ENCODE measurements at regions not wholly inside any gene's neighbourhood (a gene's known extent, or its start where the extent isn't known, plus 50 kb on each side); places are given as distances from the start of the nearest gene placed in this dataset.

DNA sequence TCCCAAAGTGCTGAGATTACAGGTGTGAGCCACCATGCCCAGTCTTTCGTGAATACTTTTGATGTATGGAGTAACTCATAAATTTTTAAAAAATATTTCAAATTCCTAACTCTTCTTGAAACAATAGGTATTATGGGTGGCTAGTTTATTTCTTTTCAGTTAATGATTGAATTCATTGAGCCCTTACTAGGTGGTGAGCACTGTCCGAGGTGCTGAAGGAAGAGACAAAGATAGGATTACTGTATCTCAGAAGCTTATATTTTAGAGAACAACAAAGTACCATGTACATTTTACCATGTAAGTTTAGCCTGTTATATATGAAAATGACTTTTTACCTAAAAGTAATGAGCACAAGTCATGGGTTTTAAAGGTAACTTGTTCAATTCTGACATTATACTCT lies 418.3 kb downstream of the NPIPA7 start:
- no peak for TF ChIP-seq PRDM4 (tag by site-specific recombination; IDR thresholded peaks at IDR 0.05)
- no peak for TF ChIP-seq ZBTB11 (tag by site-specific recombination; conservative IDR thresholded peaks at IDR 0.05; ENCODE audit: low read depth)
- TF ChIP-seq ZNF311 (tag by site-specific recombination; IDR thresholded peaks at IDR 0.05; ENCODE audit: borderline replicate concordance), result no peak
- no peak for TF ChIP-seq ZNF639 (tag by site-specific recombination; IDR thresholded peaks at IDR 0.05)
- no peak for TF ChIP-seq OSR2 (tag by site-specific recombination; IDR thresholded peaks at IDR 0.05)
- no peak for TF ChIP-seq ZSCAN16 (tag by site-specific recombination; IDR thresholded peaks at IDR 0.05)
- TF ChIP-seq, protein P1, sequence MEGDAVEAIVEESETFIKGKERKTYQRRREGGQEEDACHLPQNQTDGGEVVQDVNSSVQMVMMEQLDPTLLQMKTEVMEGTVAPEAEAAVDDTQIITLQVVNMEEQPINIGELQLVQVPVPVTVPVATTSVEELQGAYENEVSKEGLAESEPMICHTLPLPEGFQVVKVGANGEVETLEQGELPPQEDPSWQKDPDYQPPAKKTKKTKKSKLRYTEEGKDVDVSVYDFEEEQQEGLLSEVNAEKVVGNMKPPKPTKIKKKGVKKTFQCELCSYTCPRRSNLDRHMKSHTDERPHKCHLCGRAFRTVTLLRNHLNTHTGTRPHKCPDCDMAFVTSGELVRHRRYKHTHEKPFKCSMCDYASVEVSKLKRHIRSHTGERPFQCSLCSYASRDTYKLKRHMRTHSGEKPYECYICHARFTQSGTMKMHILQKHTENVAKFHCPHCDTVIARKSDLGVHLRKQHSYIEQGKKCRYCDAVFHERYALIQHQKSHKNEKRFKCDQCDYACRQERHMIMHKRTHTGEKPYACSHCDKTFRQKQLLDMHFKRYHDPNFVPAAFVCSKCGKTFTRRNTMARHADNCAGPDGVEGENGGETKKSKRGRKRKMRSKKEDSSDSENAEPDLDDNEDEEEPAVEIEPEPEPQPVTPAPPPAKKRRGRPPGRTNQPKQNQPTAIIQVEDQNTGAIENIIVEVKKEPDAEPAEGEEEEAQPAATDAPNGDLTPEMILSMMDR (tag by site-specific recombination; IDR thresholded peaks at IDR 0.05), result no peak
- no peak for TF ChIP-seq YY1 (tag by site-specific recombination; IDR thresholded peaks at IDR 0.05)
- no peak for TF ChIP-seq ZNF324 (tag by site-specific recombination; IDR thresholded peaks at IDR 0.05)

Measured in HEK293 (cell line).